Retinal pigment epithelial cell (primary cell): ENCODE measurements at regions not wholly inside any gene's neighbourhood (a gene's known extent, or its start where the extent isn't known, plus 50 kb on each side); places are given as distances from the start of the nearest gene placed in this dataset.

ENCODE experiments used
- DNase-seq: peaks from one replicate; pipeline ENCODE4 v3.0.0-alpha.2; 2010; ENCODE audit warnings: low read depth
- H3K4me3 ChIP-seq: 2 replicates; pipeline ENCODE4 v1.5.1; 2011; ENCODE audit warnings: mild to moderate bottlenecking, low read length, control low read depth, moderate library complexity
- TF ChIP-seq, protein P1 (sequence below): conservative IDR thresholded peaks from 2 replicates; pipeline ENCODE4 v1.5.1; 2011; ENCODE audit warnings: low read depth, low read length, control low read depth, inconsistent platforms

DNA sequence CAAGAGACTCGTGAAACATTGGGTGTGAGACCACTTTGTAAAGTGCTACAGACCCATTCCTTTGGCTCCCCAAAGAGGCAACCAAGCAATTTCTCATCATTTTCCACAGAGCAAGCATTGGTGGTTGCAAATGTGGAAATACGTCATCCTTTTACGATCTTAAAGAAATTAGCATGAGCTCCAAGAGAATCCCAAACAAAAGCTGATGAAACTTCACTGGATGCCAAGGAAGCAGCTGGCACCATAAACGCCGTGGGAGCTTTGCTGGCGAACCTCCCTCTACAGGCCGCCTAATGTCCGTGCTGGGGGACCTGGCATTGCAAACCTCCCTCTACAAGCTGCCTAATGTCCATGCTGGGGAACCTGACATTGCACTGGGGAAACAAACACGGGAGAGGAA, 432.4 kb downstream of the ACTL7B start:
- no peak for DNase-seq
- TF ChIP-seq, protein P1, sequence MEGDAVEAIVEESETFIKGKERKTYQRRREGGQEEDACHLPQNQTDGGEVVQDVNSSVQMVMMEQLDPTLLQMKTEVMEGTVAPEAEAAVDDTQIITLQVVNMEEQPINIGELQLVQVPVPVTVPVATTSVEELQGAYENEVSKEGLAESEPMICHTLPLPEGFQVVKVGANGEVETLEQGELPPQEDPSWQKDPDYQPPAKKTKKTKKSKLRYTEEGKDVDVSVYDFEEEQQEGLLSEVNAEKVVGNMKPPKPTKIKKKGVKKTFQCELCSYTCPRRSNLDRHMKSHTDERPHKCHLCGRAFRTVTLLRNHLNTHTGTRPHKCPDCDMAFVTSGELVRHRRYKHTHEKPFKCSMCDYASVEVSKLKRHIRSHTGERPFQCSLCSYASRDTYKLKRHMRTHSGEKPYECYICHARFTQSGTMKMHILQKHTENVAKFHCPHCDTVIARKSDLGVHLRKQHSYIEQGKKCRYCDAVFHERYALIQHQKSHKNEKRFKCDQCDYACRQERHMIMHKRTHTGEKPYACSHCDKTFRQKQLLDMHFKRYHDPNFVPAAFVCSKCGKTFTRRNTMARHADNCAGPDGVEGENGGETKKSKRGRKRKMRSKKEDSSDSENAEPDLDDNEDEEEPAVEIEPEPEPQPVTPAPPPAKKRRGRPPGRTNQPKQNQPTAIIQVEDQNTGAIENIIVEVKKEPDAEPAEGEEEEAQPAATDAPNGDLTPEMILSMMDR: no peak
- no peak overlapping the region for H3K4me3 ChIP-seq

DNA sequence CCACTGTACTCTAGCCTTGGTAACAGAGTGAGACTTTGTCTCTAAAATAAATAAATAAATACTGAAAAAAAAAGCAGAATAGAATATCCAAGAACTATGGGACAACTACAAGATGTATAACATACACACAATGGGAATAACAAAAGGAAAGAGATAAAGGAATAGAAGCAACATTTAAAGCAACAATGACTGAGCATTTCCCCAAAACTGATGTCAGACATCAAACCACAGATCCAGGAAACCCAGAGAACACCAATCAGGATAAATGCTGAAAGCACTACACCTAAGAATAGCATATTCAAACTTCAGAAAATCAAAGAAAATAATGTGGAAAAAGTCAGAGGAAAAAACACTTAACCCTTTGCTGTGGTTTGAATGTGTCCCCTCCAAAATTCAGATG, 436.4 kb downstream of the ACTL7B start:
- no peak overlapping the region for H3K4me3 ChIP-seq
- TF ChIP-seq, protein P1: no peak
- no peak for DNase-seq

DNA sequence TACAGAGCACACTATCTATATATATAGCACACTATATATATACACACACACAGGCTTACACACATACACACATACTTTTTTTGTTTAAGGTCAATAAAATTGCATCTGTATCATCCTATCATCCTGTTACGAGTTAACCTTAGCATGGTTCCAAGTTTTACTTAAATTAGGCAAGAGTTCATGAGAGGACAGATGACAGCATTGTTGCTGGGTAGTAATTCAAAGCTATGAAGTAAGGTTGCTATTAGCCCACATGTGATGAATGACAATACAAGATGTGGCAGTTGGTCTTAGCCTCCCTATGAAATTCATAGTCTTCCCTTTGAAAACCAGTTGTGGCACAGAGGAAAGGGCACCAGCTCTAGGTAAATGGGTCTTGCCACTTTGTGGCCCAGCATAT, 438.1 kb downstream of the ACTL7B start:
- DNase-seq: no peak
- no peak overlapping the region for H3K4me3 ChIP-seq
- TF ChIP-seq, protein P1: no peak

DNA sequence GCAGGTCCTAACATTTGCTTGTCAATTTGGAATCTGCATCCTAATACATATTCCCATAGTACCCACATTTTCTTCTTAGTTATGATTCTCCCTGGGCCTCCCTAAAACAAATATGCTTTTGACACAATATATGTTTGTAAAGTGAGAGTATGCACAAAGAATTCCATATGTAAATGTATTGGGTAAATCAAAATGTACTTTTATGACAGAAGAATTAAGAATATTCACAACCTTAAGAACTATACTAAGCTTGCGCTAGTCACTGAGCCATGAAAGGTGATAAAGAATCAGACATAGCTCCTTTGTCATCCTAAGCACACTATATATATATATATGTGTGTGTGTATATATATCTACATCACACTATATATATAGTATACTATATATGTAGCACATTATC, 438.5 kb downstream of the ACTL7B start:
- TF ChIP-seq, protein P1: no peak
- no peak overlapping the region for H3K4me3 ChIP-seq
- no peak for DNase-seq

DNA sequence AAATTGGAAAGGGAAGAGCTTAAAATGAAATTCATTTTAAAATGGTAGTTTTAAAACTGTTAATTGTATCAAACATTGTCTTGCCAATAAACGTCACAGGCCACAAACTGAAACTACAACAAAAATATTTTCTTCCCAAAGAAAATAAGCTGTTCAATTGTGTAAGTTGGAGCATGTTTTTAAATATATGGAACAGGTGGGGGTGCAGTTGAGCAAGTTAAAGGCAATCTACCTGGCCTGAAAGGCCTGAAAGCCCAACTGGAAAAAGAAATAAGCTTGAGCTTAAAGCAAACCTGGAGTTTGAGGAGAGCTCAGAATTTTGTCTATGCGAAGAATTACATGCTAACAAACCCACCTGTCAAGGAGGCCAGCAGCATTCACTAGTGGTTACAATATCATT, 439.5 kb downstream of the ACTL7B start:
- no peak overlapping the region for H3K4me3 ChIP-seq
- no peak for DNase-seq
- TF ChIP-seq, protein P1: no peak

DNA sequence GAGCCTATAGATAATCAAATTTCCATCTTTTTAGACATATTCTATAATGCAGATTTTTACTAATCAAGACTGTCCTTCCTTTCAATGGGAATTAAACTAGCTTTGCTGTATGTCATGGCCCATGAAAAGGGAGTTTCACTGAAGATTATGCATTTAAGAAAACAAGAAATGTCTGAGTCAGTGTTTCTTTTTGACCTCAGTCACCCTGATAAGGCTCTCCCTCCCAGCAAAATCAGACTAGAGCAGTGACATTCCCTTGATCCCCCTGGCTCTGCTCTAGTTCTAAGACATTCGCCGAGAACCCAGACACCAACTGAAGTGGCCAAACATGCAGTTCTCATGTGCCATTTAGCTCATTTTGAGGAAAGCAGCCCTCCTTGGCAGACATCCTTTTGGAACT, 442.0 kb downstream of the ACTL7B start:
- DNase-seq: no peak
- TF ChIP-seq, protein P1: no peak
- H3K4me3 ChIP-seq: no peak overlapping the region

DNA sequence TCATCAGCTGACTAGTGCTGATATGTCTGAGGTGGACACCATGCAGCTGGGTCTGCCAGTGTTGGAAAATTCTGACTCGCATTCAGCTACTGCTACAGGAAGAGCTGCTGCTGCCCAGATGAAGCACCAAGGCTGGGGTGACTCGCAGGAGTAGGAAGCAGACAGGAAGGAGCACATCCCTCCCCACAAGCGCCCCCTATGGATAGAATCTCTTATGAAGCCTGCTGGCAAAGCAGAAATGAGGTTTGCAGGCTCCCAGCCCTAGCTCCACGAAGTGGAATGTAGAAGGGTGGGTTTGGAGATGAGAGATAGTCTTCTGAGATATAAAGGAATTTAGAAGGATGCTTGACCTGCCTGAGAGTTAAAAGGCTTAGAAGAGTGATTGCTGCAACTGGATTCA, 443.0 kb downstream of the ACTL7B start:
- no peak overlapping the region for H3K4me3 ChIP-seq
- TF ChIP-seq, protein P1: no peak
- no peak for DNase-seq
